HEK293 (cell line): ENCODE measurements at regions not wholly inside any gene's neighbourhood (a gene's known extent, or its start where the extent isn't known, plus 50 kb on each side); places are given as distances from the start of the nearest gene placed in this dataset.

Experiments used
- CTCF ChIA-PET: fragments of 350-600 bp; formaldehyde crosslinking; extraction: SDS; loops from one replicate; lab custom pipeline; 2021; ENCODE audit warnings: antibody characterized with exemption; lab: Yijun Ruan, JAX
- POLR2A ChIA-PET: fragments of 300-600 bp; formaldehyde crosslinking; extraction: SDS; loops from one replicate; lab custom pipeline; 2020; ENCODE audit warnings: antibody characterized with exemption, inconsistent platforms; lab: Yijun Ruan, JAX
- H3K27ac ChIP-seq: fragments of 200-500 bp; sonication (Bioruptor generic); 2 replicates; pipeline ENCODE4 v1.5.1; 2014; ENCODE audit warnings: low read depth, low read length, control low read depth, inconsistent platforms; ENCODE audit errors: extremely low read depth
- H3K36me3 ChIP-seq, 2 experiments: fragments of 200-500 bp in 1 of 2; sonication (Bioruptor generic) in 1 of 2; 1 replicate in 1 of 2; 2 replicates in 1 of 2; pipeline ENCODE4 v1.5.1; 2014 to 2017; ENCODE audit warnings: inconsistent platforms in 2 of 2, low read length in 2 of 2; ENCODE audit not compliant: control insufficient read depth in 2 of 2, insufficient read depth in 1 of 2
- H3K4me1 ChIP-seq: fragments of 200-500 bp; sonication (Bioruptor generic); 2 replicates; pipeline ENCODE4 v1.5.1; 2014; ENCODE audit warnings: mild to moderate bottlenecking, low read length, inconsistent platforms; ENCODE audit not compliant: control insufficient read depth, insufficient read depth
- H3K4me3 ChIP-seq: 2 replicates; pipeline ENCODE4 v1.5.1; 2011; ENCODE audit warnings: low read depth, mild to moderate bottlenecking, control low read depth, low read length, moderate library complexity
- H3K9me3 ChIP-seq: fragments of 200-500 bp; sonication (Bioruptor generic); 2 replicates; pipeline ENCODE4 v1.5.1; 2014; ENCODE audit warnings: low read depth, low read length, inconsistent platforms; ENCODE audit not compliant: control insufficient read depth, insufficient read depth
- ATF2 ChIP-seq: fragments of 450-650 bp; formaldehyde crosslinking; IDR thresholded peaks from 2 replicates; pipeline ENCODE4 v1.5.1; 2016; ENCODE audit warnings: missing biosample characterization, missing genetic modification characterization, low read depth
- BCL11B ChIP-seq: fragments of 450-650 bp; formaldehyde crosslinking; IDR thresholded peaks from 2 replicates; pipeline ENCODE4 v1.5.1; 2016; ENCODE audit warnings: low read depth, missing biosample characterization, missing genetic modification characterization
- GLIS2 ChIP-seq: fragments of 450-650 bp; formaldehyde crosslinking; IDR thresholded peaks from 2 replicates; pipeline ENCODE4 v1.5.1; 2016; ENCODE audit warnings: missing biosample characterization, missing genetic modification characterization
- HOXD13 ChIP-seq: sonication (generic); formaldehyde crosslinking; IDR thresholded peaks from 2 replicates; pipeline ENCODE4 v1.8.0; 2022; ENCODE audit warnings: missing genetic modification reagents, borderline replicate concordance
- KLF10 ChIP-seq: fragments of 450-650 bp; IDR thresholded peaks from 2 replicates; pipeline ENCODE4 v1.5.1; 2018; ENCODE audit warnings: missing biosample characterization, mild to moderate bottlenecking, missing genetic modification characterization
- KLF8 ChIP-seq: fragments of 450-650 bp; formaldehyde crosslinking; IDR thresholded peaks from 2 replicates; pipeline ENCODE4 v1.5.1; 2016; ENCODE audit warnings: missing biosample characterization, missing genetic modification characterization
- OSR2 ChIP-seq: fragments of 450-650 bp; formaldehyde crosslinking; IDR thresholded peaks from 2 replicates; pipeline ENCODE4 v1.5.1; 2016; ENCODE audit warnings: missing biosample characterization, missing genetic modification characterization
- REPIN1 ChIP-seq: fragments of 450-650 bp; formaldehyde crosslinking; IDR thresholded peaks from 2 replicates; pipeline ENCODE4 v1.5.1; 2017; ENCODE audit warnings: missing biosample characterization, missing genetic modification characterization, low read depth
- SCRT1 ChIP-seq: fragments of 450-650 bp; formaldehyde crosslinking; IDR thresholded peaks from 2 replicates; pipeline ENCODE4 v1.5.1; 2016; ENCODE audit warnings: missing biosample characterization, missing genetic modification characterization, borderline replicate concordance
- YY1 ChIP-seq: fragments of 450-650 bp; formaldehyde crosslinking; IDR thresholded peaks from 2 replicates; pipeline ENCODE4 v1.5.1; 2018; ENCODE audit warnings: missing biosample characterization, missing genetic modification characterization
- ZFP69B ChIP-seq: fragments of 450-650 bp; formaldehyde crosslinking; IDR thresholded peaks from 2 replicates; pipeline ENCODE4 v1.5.1; 2016; ENCODE audit warnings: missing biosample characterization, missing genetic modification characterization
- ZNF133 ChIP-seq: fragments of 450-650 bp; formaldehyde crosslinking; IDR thresholded peaks from 2 replicates; pipeline ENCODE4 v1.5.1; 2016; ENCODE audit warnings: missing biosample characterization, missing genetic modification characterization
- ZNF157 ChIP-seq: fragments of 450-650 bp; formaldehyde crosslinking; IDR thresholded peaks from 2 replicates; pipeline ENCODE4 v1.5.1; 2016; ENCODE audit warnings: missing biosample characterization, missing genetic modification characterization
- ZNF18 ChIP-seq: fragments of 450-650 bp; formaldehyde crosslinking; IDR thresholded peaks from 2 replicates; pipeline ENCODE4 v1.5.1; 2016; ENCODE audit warnings: missing biosample characterization, missing genetic modification characterization
- ZNF19 ChIP-seq: fragments of 450-650 bp; formaldehyde crosslinking; IDR thresholded peaks from 2 replicates; pipeline ENCODE4; 2016; ENCODE audit warnings: missing biosample characterization, missing genetic modification characterization, low read depth
- ZNF266 ChIP-seq: fragments of 450-650 bp; formaldehyde crosslinking; IDR thresholded peaks from 2 replicates; pipeline ENCODE4 v1.5.1; 2016; ENCODE audit warnings: missing biosample characterization, missing genetic modification characterization, low read depth
- ZNF391 ChIP-seq: fragments of 450-650 bp; formaldehyde crosslinking; IDR thresholded peaks from 2 replicates; pipeline ENCODE4 v1.5.1; 2016; ENCODE audit warnings: low read depth, missing biosample characterization, missing genetic modification characterization, borderline replicate concordance
- ZNF560 ChIP-seq: fragments of 450-650 bp; formaldehyde crosslinking; IDR thresholded peaks from 2 replicates; pipeline ENCODE4 v1.5.1; 2017; ENCODE audit warnings: missing biosample characterization, missing genetic modification characterization, borderline replicate concordance
- ZNF585B ChIP-seq: fragments of 450-650 bp; formaldehyde crosslinking; IDR thresholded peaks from 2 replicates; pipeline ENCODE4 v1.5.1; 2016; ENCODE audit warnings: missing biosample characterization, missing genetic modification characterization
- ZNF596 ChIP-seq: fragments of 450-650 bp; IDR thresholded peaks from 2 replicates; pipeline ENCODE4 v1.5.0; 2018; ENCODE audit warnings: missing biosample characterization, mild to moderate bottlenecking, missing genetic modification characterization, moderate library complexity
- ZNF629 ChIP-seq: fragments of 450-650 bp; formaldehyde crosslinking; IDR thresholded peaks from 2 replicates; pipeline ENCODE4 v1.5.1; 2017; ENCODE audit warnings: missing biosample characterization, missing genetic modification characterization
- ZNF768 ChIP-seq: fragments of 450-650 bp; formaldehyde crosslinking; IDR thresholded peaks from 2 replicates; pipeline ENCODE4 v1.5.1; 2018; ENCODE audit warnings: missing biosample characterization, mild to moderate bottlenecking, missing genetic modification characterization
- ZNF792 ChIP-seq: fragments of 450-650 bp; formaldehyde crosslinking; IDR thresholded peaks from 2 replicates; pipeline ENCODE4 v1.5.1; 2016; ENCODE audit warnings: missing biosample characterization, missing genetic modification characterization
- TF ChIP-seq, protein P1 (sequence below): fragments of 450-650 bp; formaldehyde crosslinking; IDR thresholded peaks from 2 replicates; pipeline ENCODE4 v1.5.1; 2017; ENCODE audit warnings: missing biosample characterization, missing genetic modification characterization
- TF ChIP-seq, protein P2 (sequence below): fragments of 450-650 bp; formaldehyde crosslinking; IDR thresholded peaks from 2 replicates; pipeline ENCODE4 v1.5.1; 2017; ENCODE audit warnings: missing biosample characterization, missing genetic modification characterization
- TF ChIP-seq, protein P3 (sequence below): sonication (generic); formaldehyde crosslinking; IDR thresholded peaks from 2 replicates; pipeline ENCODE4 v1.8.1; 2022; ENCODE audit warnings: mild to moderate bottlenecking, moderate library complexity, missing genetic modification reagents

DNA sequence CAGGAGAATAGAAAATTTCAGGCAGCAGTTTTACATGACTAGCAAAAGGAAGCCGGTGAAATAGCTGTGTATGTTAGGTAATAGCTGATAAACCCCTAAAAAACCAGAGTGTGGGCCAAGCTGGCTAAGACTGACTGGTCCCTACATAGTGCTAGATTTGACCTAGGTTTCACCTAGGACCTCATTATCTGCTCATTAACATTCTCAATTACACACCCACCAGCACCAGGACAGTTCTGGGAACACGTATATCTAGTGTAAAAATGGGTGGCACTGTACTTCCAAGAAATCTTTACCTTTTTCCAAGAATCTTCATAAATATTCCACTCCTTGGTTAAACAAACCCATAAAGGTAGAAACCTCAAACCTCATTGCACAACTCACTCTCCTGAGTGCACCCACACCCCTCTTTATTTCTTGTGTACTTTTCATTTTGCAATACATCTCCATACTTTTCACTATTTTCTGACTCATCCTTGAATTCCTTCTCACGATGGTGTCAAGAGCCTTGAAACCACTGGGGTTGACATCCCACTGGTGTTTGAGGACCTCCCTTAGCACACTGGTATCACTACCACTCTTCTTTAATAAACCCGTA, 262.7 kb upstream of the KCNJ16 start:
- no peaks in the 10 kb centered on the region for H3K36me3 ChIP-seq
- TF ChIP-seq ZNF768 (tag by site-specific recombination): no peak
- CTCF ChIA-PET: no interaction called here
- H3K27ac ChIP-seq: no peak overlapping the region
- no peak overlapping the region for H3K4me3 ChIP-seq
- no peaks in the 10 kb centered on the region for H3K4me1 ChIP-seq
- POLR2A ChIA-PET: no interaction called here
- no peaks in the 10 kb centered on the region for H3K9me3 ChIP-seq

- no peak overlapping the region for H3K4me3 ChIP-seq
- TF ChIP-seq ZNF629 (tag by site-specific recombination) (no peak), REPIN1 (tag by site-specific recombination) (no peak), GLIS2 (no peak), KLF8 (no peak), ZFP69B (tag by site-specific recombination) (no peak), BCL11B (tag by site-specific recombination) (no peak), ZNF266 (tag by site-specific recombination) (no peak), ZNF19 (tag by site-specific recombination) (no peak), ZNF18 (tag by site-specific recombination) (no peak), ZNF133 (tag by site-specific recombination) (no peak), HOXD13 (CRISPR knock-in tag) (no peak), YY1 (tag by site-specific recombination) (no peak)
- TF ChIP-seq, protein P1, sequence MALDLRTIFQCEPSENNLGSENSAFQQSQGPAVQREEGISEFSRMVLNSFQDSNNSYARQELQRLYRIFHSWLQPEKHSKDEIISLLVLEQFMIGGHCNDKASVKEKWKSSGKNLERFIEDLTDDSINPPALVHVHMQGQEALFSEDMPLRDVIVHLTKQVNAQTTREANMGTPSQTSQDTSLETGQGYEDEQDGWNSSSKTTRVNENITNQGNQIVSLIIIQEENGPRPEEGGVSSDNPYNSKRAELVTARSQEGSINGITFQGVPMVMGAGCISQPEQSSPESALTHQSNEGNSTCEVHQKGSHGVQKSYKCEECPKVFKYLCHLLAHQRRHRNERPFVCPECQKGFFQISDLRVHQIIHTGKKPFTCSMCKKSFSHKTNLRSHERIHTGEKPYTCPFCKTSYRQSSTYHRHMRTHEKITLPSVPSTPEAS: no peak
- no peaks in the 10 kb centered on the region for H3K36me3 ChIP-seq
- no peaks in the 10 kb centered on the region for H3K9me3 ChIP-seq
- POLR2A ChIA-PET: no interaction called here
- CTCF ChIA-PET: no interaction called here
- no peaks in the 10 kb centered on the region for H3K4me1 ChIP-seq
- no peak overlapping the region for H3K27ac ChIP-seq
Observed at GRCh38 chr17:69814031-69814430, 261.0 kb upstream of the KCNJ16 start.

DNA sequence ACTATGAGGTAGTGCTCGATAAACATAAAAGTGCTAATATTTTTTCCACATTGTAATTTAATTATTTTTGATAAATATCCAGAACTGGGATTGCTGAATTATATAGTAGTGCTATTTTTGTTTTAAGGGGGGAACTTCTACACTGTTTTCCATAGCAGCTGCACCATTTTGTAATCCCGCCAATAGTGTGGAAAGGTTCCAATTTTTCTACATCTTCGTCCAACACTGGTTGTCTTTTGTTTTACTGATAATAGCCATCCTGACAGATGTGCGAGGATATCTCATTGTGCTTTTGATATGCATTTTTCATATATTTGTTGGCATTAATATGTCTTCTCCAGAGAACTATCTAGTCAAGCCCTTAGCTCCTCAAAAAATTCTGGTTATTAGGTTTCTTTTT, 259.6 kb upstream of the KCNJ16 start:
- no peaks in the 10 kb centered on the region for H3K9me3 ChIP-seq
- H3K4me1 ChIP-seq: no peaks in the 10 kb centered on the region
- no peak overlapping the region for H3K27ac ChIP-seq
- CTCF ChIA-PET: interaction anchor here (0.6 kb wide), 1 partner anchor 66 kb away, joined by 3 read pairs; no protein-coding TSS in a partner anchor
- H3K36me3 ChIP-seq: no peaks in the 10 kb centered on the region
- POLR2A ChIA-PET: no interaction called here
- no peak overlapping the region for H3K4me3 ChIP-seq
- no peak for TF ChIP-seq ZNF560 (tag by site-specific recombination)
- no peak for TF ChIP-seq ATF2 (tag by site-specific recombination)
- TF ChIP-seq, protein P2, sequence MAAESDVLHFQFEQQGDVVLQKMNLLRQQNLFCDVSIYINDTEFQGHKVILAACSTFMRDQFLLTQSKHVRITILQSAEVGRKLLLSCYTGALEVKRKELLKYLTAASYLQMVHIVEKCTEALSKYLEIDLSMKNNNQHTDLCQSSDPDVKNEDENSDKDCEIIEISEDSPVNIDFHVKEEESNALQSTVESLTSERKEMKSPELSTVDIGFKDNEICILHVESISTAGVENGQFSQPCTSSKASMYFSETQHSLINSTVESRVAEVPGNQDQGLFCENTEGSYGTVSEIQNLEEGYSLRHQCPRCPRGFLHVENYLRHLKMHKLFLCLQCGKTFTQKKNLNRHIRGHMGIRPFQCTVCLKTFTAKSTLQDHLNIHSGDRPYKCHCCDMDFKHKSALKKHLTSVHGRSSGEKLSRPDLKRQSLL (tag by site-specific recombination): no peak
- no peak for TF ChIP-seq ZNF585B
- TF ChIP-seq, protein P3, sequence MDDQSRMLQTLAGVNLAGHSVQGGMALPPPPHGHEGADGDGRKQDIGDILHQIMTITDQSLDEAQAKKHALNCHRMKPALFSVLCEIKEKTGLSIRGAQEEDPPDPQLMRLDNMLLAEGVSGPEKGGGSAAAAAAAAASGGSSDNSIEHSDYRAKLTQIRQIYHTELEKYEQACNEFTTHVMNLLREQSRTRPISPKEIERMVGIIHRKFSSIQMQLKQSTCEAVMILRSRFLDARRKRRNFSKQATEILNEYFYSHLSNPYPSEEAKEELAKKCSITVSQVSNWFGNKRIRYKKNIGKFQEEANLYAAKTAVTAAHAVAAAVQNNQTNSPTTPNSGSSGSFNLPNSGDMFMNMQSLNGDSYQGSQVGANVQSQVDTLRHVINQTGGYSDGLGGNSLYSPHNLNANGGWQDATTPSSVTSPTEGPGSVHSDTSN (CRISPR knock-in tag): no peak
- TF ChIP-seq ZNF768 (tag by site-specific recombination): no peak
- TF ChIP-seq ZNF792: no peak
- no peak for TF ChIP-seq OSR2
- no peak for TF ChIP-seq ZNF391
- TF ChIP-seq KLF10 (tag by site-specific recombination): no peak
- no peak for TF ChIP-seq ZNF157 (tag by site-specific recombination)
- no peak for TF ChIP-seq ZNF596
- TF ChIP-seq SCRT1 (tag by site-specific recombination): no peak
